ENCODE measurements at regions not wholly inside any gene's neighbourhood (a gene's known extent, or its start where the extent isn't known, plus 50 kb on each side); places are given as distances from the start of the nearest gene placed in this dataset.

- H3K36me3 ChIP-seq (ENCODE audit: control insufficient read depth, insufficient read depth, low read length, severe bottlenecking): no peaks in the 10 kb centered on the region
- H3K4me1 ChIP-seq (ENCODE audit: control insufficient read depth, insufficient read depth, low read length): peaks cover 8% of the 10 kb centered on the region
- H3K27me3 ChIP-seq (replicated peaks; ENCODE audit: control insufficient read depth, insufficient read depth, low read length): no peaks in the 10 kb centered on the region
- H3K9me3 ChIP-seq (ENCODE audit: control insufficient read depth, low read length): no peaks in the 10 kb centered on the region
- DNase-seq (ENCODE audit: low read depth): no peak
- H3K9ac ChIP-seq (ENCODE audit: low read length): no peak overlapping the region
- H3K4me3 ChIP-seq (ENCODE audit: low read length): no peak overlapping the region
Measured at GRCh38 chr7:50834679-50835078, 52.0 kb upstream of the GRB10 start.

GRCh38 chr7:50834031-50834535 is 51.4 kb upstream of the GRB10 start:
- no peak for DNase-seq (ENCODE audit: low read depth)
- H3K9ac ChIP-seq (ENCODE audit: low read length): no peak overlapping the region
- H3K36me3 ChIP-seq (ENCODE audit: control insufficient read depth, insufficient read depth, low read length, severe bottlenecking): no peaks in the 10 kb centered on the region
- peaks cover 3% of the 10 kb centered on the region for H3K4me1 ChIP-seq (ENCODE audit: control insufficient read depth, insufficient read depth, low read length)
- no peaks in the 10 kb centered on the region for H3K9me3 ChIP-seq (ENCODE audit: control insufficient read depth, low read length)
- no peaks in the 10 kb centered on the region for H3K27me3 ChIP-seq (replicated peaks; ENCODE audit: control insufficient read depth, insufficient read depth, low read length)
- no peak overlapping the region for H3K4me3 ChIP-seq (ENCODE audit: low read length)

DNA sequence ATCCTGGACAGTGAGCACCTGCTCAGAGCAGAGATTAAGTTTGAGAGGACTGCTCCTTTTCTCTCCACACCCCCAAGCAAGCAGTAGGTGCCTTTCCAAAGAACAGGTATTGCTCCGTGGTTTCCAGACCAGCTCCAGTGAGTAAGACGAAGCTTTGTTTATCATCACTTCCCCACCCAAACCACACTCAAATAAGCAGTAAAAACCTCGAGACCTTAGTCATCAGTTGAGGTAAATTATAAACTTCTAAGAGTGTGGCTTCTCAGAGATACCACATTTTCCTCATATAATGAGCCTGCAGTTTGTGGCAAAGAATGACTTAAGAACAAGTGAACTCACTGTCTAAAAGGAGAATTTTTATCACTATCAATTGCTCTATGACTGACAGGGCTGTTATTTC is 50.0 kb upstream of the GRB10 start:
- Histone ChIP-seq H3K27me3 (replicated peaks; ENCODE audit: control insufficient read depth, insufficient read depth, low read length) (no peaks in the 10 kb centered on the region), H3K4me1 (ENCODE audit: control insufficient read depth, insufficient read depth, low read length) (no peaks in the 10 kb centered on the region), H3K9ac (ENCODE audit: low read length) (no peak overlapping the region), H3K4me3 (ENCODE audit: low read length) (no peak overlapping the region), H3K36me3 (ENCODE audit: control insufficient read depth, insufficient read depth, low read length, severe bottlenecking) (no peaks in the 10 kb centered on the region), H3K9me3 (ENCODE audit: control insufficient read depth, low read length) (no peaks in the 10 kb centered on the region)
- no peak for DNase-seq (ENCODE audit: low read depth)

Measured in adipocyte (in vitro differentiated cells).